Suprapubic skin (tissue), 4 donors: ENCODE measurements at regions not wholly inside any gene's neighbourhood (a gene's known extent, or its start where the extent isn't known, plus 50 kb on each side); places are given as distances from the start of the nearest gene placed in this dataset.

ENCODE experiments used
- DNase-seq, 2 donors: peaks; one replicate each; pipeline ENCODE4 v3.0.0-alpha.2; 2019; ENCODE audit warnings: low spot score in 2 of 2
- H3K27ac ChIP-seq: fragments of 200-600 bp; sonication (generic); one replicate; pipeline ENCODE4 v1.5.1; 2019
- H3K27me3 ChIP-seq: fragments of 200-600 bp; sonication (generic); one replicate; pipeline ENCODE4 v1.5.1; 2019
- H3K36me3 ChIP-seq: fragments of 200-600 bp; sonication (generic); one replicate; pipeline ENCODE4 v1.5.1; 2019
- H3K4me1 ChIP-seq: fragments of 200-600 bp; sonication (generic); one replicate; pipeline ENCODE4 v1.5.1; 2019
- H3K4me3 ChIP-seq: fragments of 200-600 bp; sonication (generic); one replicate; pipeline ENCODE4 v1.5.1; 2019; ENCODE audit warnings: mild to moderate bottlenecking
- H3K9me3 ChIP-seq: fragments of 200-600 bp; sonication (generic); one replicate; pipeline ENCODE4 v1.5.1; 2019
- CTCF ChIP-seq, 2 donors: fragments of 200-600 bp in 1 of 2; fragments of 450-650 bp in 1 of 2; sonication (generic) in 1 of 2; IDR thresholded peaks; one replicate each; pipeline ENCODE4 v1.5.1; 2016 to 2019; ENCODE audit warnings: antibody characterized with exemption in 2 of 2, mild to moderate bottlenecking in 1 of 2, moderate library complexity in 1 of 2
- EP300 ChIP-seq: sonication (generic); formaldehyde crosslinking; IDR thresholded peaks from one replicate; pipeline ENCODE4 v1.6.1; 2017; ENCODE audit warnings: antibody characterized with exemption
- POLR2A ChIP-seq, 2 donors: fragments of 450-650 bp; IDR thresholded peaks; one replicate each; pipeline ENCODE4 v1.6.1; 2017; ENCODE audit warnings: antibody characterized with exemption in 2 of 2, mild to moderate bottlenecking in 2 of 2, moderate library complexity in 2 of 2
- POLR2AphosphoS5 ChIP-seq, 3 donors: sonication (generic); formaldehyde crosslinking; IDR thresholded peaks; one replicate each; pipeline ENCODE4 v1.6.1; 2017; ENCODE audit warnings: antibody characterized with exemption in 3 of 3
- WGBS: methylation state at CpG from one replicate; pipeline ENCODE4 v1.1.5; 2018; 5-methylcytosine and 5-hydroxymethylcytosine counted together

- Histone ChIP-seq H3K9me3 (no peaks in the 10 kb centered on the region), H3K4me1 (no peaks in the 10 kb centered on the region), H3K4me3 (no peak overlapping the region), H3K27ac (no peak overlapping the region), H3K36me3 (no peaks in the 10 kb centered on the region), H3K27me3 (no peaks in the 10 kb centered on the region)
- no peak for TF ChIP-seq CTCF (IDR thresholded peaks at IDR 0.05)
- no peak for TF ChIP-seq EP300
- TF ChIP-seq POLR2AphosphoS5 (IDR thresholded peaks at IDR 0.05), result no peak
- no peak for TF ChIP-seq POLR2A (IDR thresholded peaks at IDR 0.05)
- WGBS, result 87% methylated on average over 6 of the region's 6 CpGs
- DNase-seq, result no peak
These were observed 101.3 kb upstream of the CTBP2 start for GRCh38 chr10:125261491-125262186.

- Histone ChIP-seq H3K27ac (no peak overlapping the region), H3K36me3 (no peaks in the 10 kb centered on the region), H3K27me3 (no peaks in the 10 kb centered on the region), H3K4me3 (no peak overlapping the region), H3K9me3 (no peaks in the 10 kb centered on the region), H3K4me1 (no peaks in the 10 kb centered on the region)
- no peak for TF ChIP-seq POLR2AphosphoS5 (IDR thresholded peaks at IDR 0.05)
- no peak for TF ChIP-seq EP300
- TF ChIP-seq CTCF (IDR thresholded peaks at IDR 0.05), result no peak
- no peak for TF ChIP-seq POLR2A (IDR thresholded peaks at IDR 0.05)
- no peak for DNase-seq
- WGBS, result 80% methylated on average over 9 of the region's 9 CpGs
These were observed 99.9 kb upstream of the CTBP2 start for GRCh38 chr10:125260260-125260659.

- no peak overlapping the region for H3K27ac ChIP-seq
- H3K4me3 ChIP-seq, result no peak overlapping the region
- H3K4me1 ChIP-seq, result no peaks in the 10 kb centered on the region
- no peaks in the 10 kb centered on the region for H3K9me3 ChIP-seq
- no peak for DNase-seq
- H3K27me3 ChIP-seq, result no peaks in the 10 kb centered on the region
- 89% methylated on average over 3 of the region's 4 CpGs for WGBS
- no peak for TF ChIP-seq POLR2A (IDR thresholded peaks at IDR 0.05)
- TF ChIP-seq CTCF (IDR thresholded peaks at IDR 0.05), result no peak
- no peak for TF ChIP-seq POLR2AphosphoS5 (IDR thresholded peaks at IDR 0.05)
- TF ChIP-seq EP300, result no peak
- H3K36me3 ChIP-seq, result no peaks in the 10 kb centered on the region
These were observed 99.3 kb upstream of the CTBP2 start for GRCh38 chr10:125259651-125260050.

GRCh38 chr10:125258676-125259075 lies 98.3 kb upstream of the CTBP2 start:
- DNase-seq, result no peak
- Histone ChIP-seq H3K27ac (no peak overlapping the region), H3K27me3 (no peaks in the 10 kb centered on the region), H3K4me3 (no peak overlapping the region), H3K36me3 (no peaks in the 10 kb centered on the region), H3K4me1 (no peaks in the 10 kb centered on the region), H3K9me3 (no peaks in the 10 kb centered on the region)
- TF ChIP-seq CTCF (IDR thresholded peaks at IDR 0.05), result no peak
- TF ChIP-seq POLR2A (IDR thresholded peaks at IDR 0.05), result no peak
- TF ChIP-seq EP300, result no peak
- TF ChIP-seq POLR2AphosphoS5 (IDR thresholded peaks at IDR 0.05), result no peak
- 42% methylated on average over 2 of the region's 2 CpGs for WGBS

GRCh38 chr10:125257521-125258108 lies 97.3 kb upstream of the CTBP2 start:
- no peak overlapping the region for H3K27ac ChIP-seq

More at GRCh38 chr10:125257521-125258108, 97.3 kb upstream of the CTBP2 start:
- no peak for TF ChIP-seq CTCF (IDR thresholded peaks at IDR 0.05)
- TF ChIP-seq POLR2AphosphoS5 (IDR thresholded peaks at IDR 0.05), result no peak
- TF ChIP-seq EP300, result no peak
- TF ChIP-seq POLR2A (IDR thresholded peaks at IDR 0.05), result no peak
- Histone ChIP-seq H3K4me1 (no peaks in the 10 kb centered on the region), H3K36me3 (no peaks in the 10 kb centered on the region), H3K4me3 (no peak overlapping the region), H3K9me3 (no peaks in the 10 kb centered on the region), H3K27me3 (no peaks in the 10 kb centered on the region)
- 65% methylated on average over 12 of the region's 12 CpGs for WGBS
- no peak for DNase-seq
